IMR-90 (cell line): ENCODE measurements at regions not wholly inside any gene's neighbourhood (a gene's known extent, or its start where the extent isn't known, plus 50 kb on each side); places are given as distances from the start of the nearest gene placed in this dataset.

Experiments used
- ATAC-seq: fragments of 200-7000 bp; cut with Tn5 transposase; 2 replicates; pipeline ENCODE4 v1.9.1; 2020; ENCODE audit warnings: low read depth, mild to moderate bottlenecking, moderate library complexity
- BruUV-seq: library from RNA; stranded (reverse); fragments of 400-500 nt; replicated peaks from 2 replicates; lab custom pipeline; 2021; lab: Mats Ljungman, UMichigan
- CTCF ChIA-PET: fragments of 300-600 bp; formaldehyde crosslinking; extraction: SDS; loops from one replicate; lab custom pipeline; 2021; ENCODE audit warnings: antibody characterized with exemption; lab: Yijun Ruan, JAX
- POLR2A ChIA-PET: fragments of 300-600 bp; sonication (Branson Sonifier 250); formaldehyde crosslinking; loops from one replicate; lab custom pipeline; 2022; ENCODE audit warnings: antibody characterized with exemption; ENCODE audit not compliant: unreplicated experiment; lab: Charles Lee
- DNase-seq: peaks from one replicate; pipeline ENCODE4 v3.0.0; 2013
- H2AFZ ChIP-seq: replicated peaks from 2 replicates; pipeline ENCODE3; 2013; ENCODE audit warnings: low read length, mild to moderate bottlenecking; ENCODE audit not compliant: poor library complexity
- H2AK5ac ChIP-seq: 2 replicates; pipeline ENCODE4 v1.6.1; 2013; ENCODE audit warnings: low read depth, low read length, inconsistent platforms
- H2AK9ac ChIP-seq: replicated peaks from 2 replicates; pipeline ENCODE3; 2013; ENCODE audit warnings: mild to moderate bottlenecking, low read depth, low read length, moderate library complexity; ENCODE audit not compliant: poor library complexity
- H2BK120ac ChIP-seq: 2 replicates; pipeline ENCODE4 v1.6.1; 2013; ENCODE audit warnings: low read depth, low read length, inconsistent platforms
- H2BK15ac ChIP-seq: 3 replicates; pipeline ENCODE4 v1.6.1; 2013; ENCODE audit warnings: low read depth, low read length, inconsistent platforms
- H2BK20ac ChIP-seq: 2 replicates; pipeline ENCODE4 v1.6.1; 2013; ENCODE audit warnings: low read depth, mild to moderate bottlenecking, inconsistent platforms, low read length, moderate library complexity
- H2BK5ac ChIP-seq: 2 replicates; pipeline ENCODE4 v1.6.1; 2013; ENCODE audit warnings: mild to moderate bottlenecking, low read depth, low read length, inconsistent platforms; ENCODE audit not compliant: poor library complexity, severe bottlenecking
- H3K14ac ChIP-seq: replicated peaks from 2 replicates; pipeline ENCODE4 v1.6.1; 2013; ENCODE audit warnings: low read depth, low read length, inconsistent platforms
- H3K18ac ChIP-seq: 2 replicates; pipeline ENCODE4 v1.6.1; 2013; ENCODE audit warnings: low read depth, low read length, control low read depth
- H3K23ac ChIP-seq: 2 replicates; pipeline ENCODE4 v1.6.1; 2013; ENCODE audit warnings: low read depth, low read length, inconsistent platforms
- H3K27ac ChIP-seq: 2 replicates; pipeline ENCODE4 v1.5.1; 2013; ENCODE audit warnings: mild to moderate bottlenecking, control low read depth, low read length; ENCODE audit not compliant: insufficient read depth
- H3K27me3 ChIP-seq: 2 replicates; pipeline ENCODE4 v1.6.1; 2013; ENCODE audit warnings: low read length; ENCODE audit not compliant: control insufficient read depth, insufficient read depth
- H3K36me3 ChIP-seq: 2 replicates; pipeline ENCODE4 v1.6.1; 2013; ENCODE audit warnings: low read length, mixed read lengths; ENCODE audit not compliant: control insufficient read depth, insufficient read depth
- H3K4ac ChIP-seq: 2 replicates; pipeline ENCODE4 v1.6.1; 2013; ENCODE audit warnings: low read depth, low read length, inconsistent platforms
- H3K4me1 ChIP-seq: 2 replicates; pipeline ENCODE4 v1.6.1; 2013; ENCODE audit warnings: low read length, mixed read lengths; ENCODE audit not compliant: control insufficient read depth, insufficient read depth
- H3K4me2 ChIP-seq: 2 replicates; pipeline ENCODE4 v1.6.1; 2013; ENCODE audit warnings: low read depth, mild to moderate bottlenecking, control low read depth, low read length, moderate library complexity
- H3K4me3 ChIP-seq: 2 replicates; pipeline ENCODE4 v1.5.1; 2013; ENCODE audit warnings: low read depth, mild to moderate bottlenecking, control low read depth, low read length, moderate library complexity; ENCODE audit not compliant: insufficient read depth
- H3K56ac ChIP-seq: 2 replicates; pipeline ENCODE4 v1.6.1; 2013; ENCODE audit warnings: low read length, inconsistent platforms; ENCODE audit not compliant: insufficient read depth; ENCODE audit errors: extremely low read depth
- H3K79me1 ChIP-seq, 2 experiments: 2 replicates each; pipeline ENCODE4 v1.6.1; 2013; ENCODE audit warnings: low read length in 2 of 2, inconsistent platforms in 1 of 2, low read depth in 1 of 2
- H3K9ac ChIP-seq: 2 replicates; pipeline ENCODE4 v1.6.1; 2013; ENCODE audit warnings: low read depth, low read length, control low read depth
- H3K9me1 ChIP-seq: 2 replicates; pipeline ENCODE4 v1.6.1; 2013; ENCODE audit warnings: low read length, inconsistent platforms; ENCODE audit not compliant: insufficient read depth
- H3K9me3 ChIP-seq: 2 replicates; pipeline ENCODE4 v1.6.1; 2013; ENCODE audit warnings: low read length; ENCODE audit not compliant: control insufficient read depth, insufficient read depth
- H4K20me1 ChIP-seq: 2 replicates; pipeline ENCODE4 v1.6.1; 2013; ENCODE audit warnings: low read length, inconsistent platforms; ENCODE audit not compliant: insufficient read depth
- H4K5ac ChIP-seq: 2 replicates; pipeline ENCODE4 v1.6.1; 2013; ENCODE audit warnings: mild to moderate bottlenecking, low read depth, low read length, control low read depth
- H4K8ac ChIP-seq, 2 experiments: 2 replicates each; pipeline ENCODE4 v1.6.1; 2013; ENCODE audit warnings: low read depth in 2 of 2, low read length in 2 of 2, control low read depth in 1 of 2, inconsistent platforms in 1 of 2
- H4K91ac ChIP-seq: 2 replicates; pipeline ENCODE4 v1.6.1; 2013; ENCODE audit warnings: low read depth, low read length, inconsistent platforms; ENCODE audit not compliant: insufficient read depth
- CHD1 ChIP-seq: IDR thresholded peaks from 2 replicates; pipeline ENCODE4 v1.6.1; 2012; ENCODE audit warnings: low read depth, low read length, improper control_type of control experiment
- MAZ ChIP-seq: IDR thresholded peaks from 2 replicates; pipeline ENCODE4 v1.6.1; 2012; ENCODE audit warnings: low read depth, mild to moderate bottlenecking, low read length, improper control_type of control experiment, moderate library complexity, borderline replicate concordance
- RAD21 ChIP-seq: IDR thresholded peaks from 2 replicates; pipeline ENCODE4 v1.6.1; 2012; ENCODE audit warnings: low read length, improper control_type of control experiment
- RFX5 ChIP-seq: IDR thresholded peaks from 2 replicates; pipeline ENCODE4 v1.8.0; 2012; ENCODE audit warnings: low read depth, mild to moderate bottlenecking, low read length, moderate library complexity
- SMC3 ChIP-seq: fragments of 150-350 bp; IDR thresholded peaks from 2 replicates; pipeline ENCODE4 v1.6.1; 2016; ENCODE audit warnings: low read depth, mild to moderate bottlenecking, antibody characterized with exemption, low read length, moderate library complexity
- USF2 ChIP-seq: fragments of 150-350 bp; IDR thresholded peaks from 2 replicates; pipeline ENCODE4 v1.6.1; 2017; ENCODE audit warnings: mild to moderate bottlenecking, antibody characterized with exemption, low read length, low read depth
- WGBS, 2 experiments: methylation state at CpG; one replicate each; pipeline versions ENCODE4 v1.1.5 to v1.1.7; 2013; ENCODE audit warnings: missing lambda C conversion rate in 2 of 2; ENCODE audit not compliant: insufficient read length in 1 of 2; ENCODE audit errors: extremely low coverage in 2 of 2; 5-methylcytosine and 5-hydroxymethylcytosine counted together
- dilution Hi-C: fragments of 300-500 bp; cut with HindIII; formaldehyde crosslinking; loops from one replicate; pipeline ENCODE4 v1.14.3; 2018; ENCODE audit warnings: low sequenced_read_pairs; ENCODE audit not compliant: unreplicated experiment
- in situ Hi-C: fragments of 300-500 bp; cut with MboI; formaldehyde crosslinking; loops from 3 replicates; pipeline ENCODE4 v1.14.3; 2019; ENCODE audit warnings: low sequenced_read_pairs, inconsistent platforms, mixed read lengths
- intact Hi-C: fragments of 100-400 bp; cut with micrococcal nuclease; formaldehyde crosslinking; loops from 2 replicates; pipeline ENCODE4 v1.10.0; 2022
- TF ChIP-seq, protein P1 (sequence below): conservative IDR thresholded peaks from 2 replicates; pipeline ENCODE4 v1.5.1; 2012; ENCODE audit warnings: mild to moderate bottlenecking, low read depth, low read length, improper control_type of control experiment

DNA sequence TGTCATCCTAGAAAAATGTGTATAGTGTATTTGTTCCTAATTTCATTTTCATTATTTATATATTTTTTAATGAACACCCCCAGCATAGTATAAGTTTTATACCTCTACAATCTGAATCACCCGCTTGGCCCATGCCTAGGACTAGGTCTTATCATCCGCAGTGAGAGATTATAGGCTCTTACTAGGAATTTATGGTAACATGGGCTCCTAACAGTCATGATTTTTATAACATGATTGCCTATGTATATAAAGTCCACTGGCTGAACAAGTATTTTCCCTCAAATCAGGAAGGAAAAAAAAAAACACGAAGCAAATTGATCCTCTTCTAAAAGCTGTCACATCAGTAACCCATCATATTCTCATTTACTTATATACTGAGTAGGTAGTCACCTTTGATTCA, 666.1 kb upstream of the NRXN1 start:
- TF ChIP-seq SMC3: no peak
- no peak for TF ChIP-seq USF2
- TF ChIP-seq MAZ: no peak
- no peak for TF ChIP-seq RFX5
- TF ChIP-seq, protein P1, sequence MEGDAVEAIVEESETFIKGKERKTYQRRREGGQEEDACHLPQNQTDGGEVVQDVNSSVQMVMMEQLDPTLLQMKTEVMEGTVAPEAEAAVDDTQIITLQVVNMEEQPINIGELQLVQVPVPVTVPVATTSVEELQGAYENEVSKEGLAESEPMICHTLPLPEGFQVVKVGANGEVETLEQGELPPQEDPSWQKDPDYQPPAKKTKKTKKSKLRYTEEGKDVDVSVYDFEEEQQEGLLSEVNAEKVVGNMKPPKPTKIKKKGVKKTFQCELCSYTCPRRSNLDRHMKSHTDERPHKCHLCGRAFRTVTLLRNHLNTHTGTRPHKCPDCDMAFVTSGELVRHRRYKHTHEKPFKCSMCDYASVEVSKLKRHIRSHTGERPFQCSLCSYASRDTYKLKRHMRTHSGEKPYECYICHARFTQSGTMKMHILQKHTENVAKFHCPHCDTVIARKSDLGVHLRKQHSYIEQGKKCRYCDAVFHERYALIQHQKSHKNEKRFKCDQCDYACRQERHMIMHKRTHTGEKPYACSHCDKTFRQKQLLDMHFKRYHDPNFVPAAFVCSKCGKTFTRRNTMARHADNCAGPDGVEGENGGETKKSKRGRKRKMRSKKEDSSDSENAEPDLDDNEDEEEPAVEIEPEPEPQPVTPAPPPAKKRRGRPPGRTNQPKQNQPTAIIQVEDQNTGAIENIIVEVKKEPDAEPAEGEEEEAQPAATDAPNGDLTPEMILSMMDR: no peak
- TF ChIP-seq RAD21: no peak
- no peak for TF ChIP-seq CHD1
- H3K4me3 ChIP-seq: no peak overlapping the region
- H2BK120ac ChIP-seq: no peak overlapping the region
- H3K4me2 ChIP-seq: no peak overlapping the region
- no peak overlapping the region for H2BK5ac ChIP-seq
- H3K23ac ChIP-seq: no peak overlapping the region
- intact Hi-C loops: no loop called here
- H2AK5ac ChIP-seq: no peak overlapping the region
- ChIA-PET POLR2A (no interaction called here), CTCF (interaction anchor here (0.6 kb wide), 1 partner anchor 34 kb away, joined by 8 read pairs; no protein-coding TSS in a partner anchor)
- BruUV-seq: no TSS peak
- H4K91ac ChIP-seq: no peak overlapping the region
- H2AFZ ChIP-seq: no peak overlapping the region
- H3K9me3 ChIP-seq: no peaks in the 10 kb centered on the region
- no peak overlapping the region for H4K8ac ChIP-seq
- no peaks in the 10 kb centered on the region for H4K20me1 ChIP-seq
- no peak overlapping the region for H3K27ac ChIP-seq
- no peaks in the 10 kb centered on the region for H3K9me1 ChIP-seq
- dilution Hi-C loops: no loop called here
- DNase-seq (no peak), ATAC-seq (no peak)
- WGBS, 2 experiments: no CpG with 5 or more reads among the region's 3 CpGs
- H3K27me3 ChIP-seq: no peaks in the 10 kb centered on the region
- H3K14ac ChIP-seq: no peak overlapping the region
- in situ Hi-C loops: no loop called here
- no peak overlapping the region for H2AK9ac ChIP-seq
- H3K79me1 ChIP-seq: no peaks in the 10 kb centered on the region
- no peak overlapping the region for H3K4ac ChIP-seq
- no peak overlapping the region for H2BK20ac ChIP-seq
- no peak overlapping the region for H2BK15ac ChIP-seq
- no peaks in the 10 kb centered on the region for H3K4me1 ChIP-seq
- H3K56ac ChIP-seq: no peak overlapping the region
- no peak overlapping the region for H3K18ac ChIP-seq
- H3K36me3 ChIP-seq: no peaks in the 10 kb centered on the region
- H3K9ac ChIP-seq: no peak overlapping the region
- H4K5ac ChIP-seq: no peak overlapping the region
